ENCODE measurements at regions not wholly inside any gene's neighbourhood (a gene's known extent, or its start where the extent isn't known, plus 50 kb on each side); places are given as distances from the start of the nearest gene placed in this dataset.

DNA sequence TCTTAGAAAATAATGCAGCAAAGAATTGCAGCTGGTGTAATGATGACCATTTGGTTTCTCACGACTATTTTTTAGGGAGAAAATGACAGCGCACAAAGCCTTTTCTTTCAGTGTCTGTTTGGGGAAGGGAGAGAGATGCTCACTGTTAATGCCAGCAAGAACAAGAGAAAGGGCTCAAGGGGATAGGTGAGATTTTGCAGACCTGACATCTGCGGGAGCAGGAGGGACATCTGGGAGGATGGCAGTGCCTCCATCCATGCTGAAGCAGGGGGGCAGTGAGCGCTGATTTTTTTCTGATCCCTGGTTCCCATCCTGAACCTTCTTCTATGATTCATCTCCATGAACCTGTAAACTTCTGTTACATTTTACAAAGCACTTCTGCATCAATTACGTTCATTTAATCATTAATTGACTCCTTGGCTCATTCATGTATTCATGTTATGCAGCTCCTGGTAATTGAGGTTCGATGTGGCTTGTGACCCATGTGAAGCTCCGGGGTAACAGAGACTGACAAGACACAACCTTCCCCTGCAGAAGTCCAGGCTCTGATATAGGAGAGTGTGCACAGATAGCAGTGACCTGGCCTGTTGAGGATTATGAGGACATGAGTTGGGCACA lies 595.3 kb downstream of the PTPRU start:
- H2AFZ ChIP-seq (ENCODE audit: low read length), result no peak overlapping the region
- BruUV-seq (replicated peaks), result no TSS peak
- ATAC-seq (no peak), DNase-seq (ENCODE audit: low spot score) (no peak), FAIRE-seq (no peak)
- no peaks in the 10 kb centered on the region for H3K36me3 ChIP-seq (replicated peaks in 1 of 2; ENCODE audit: control insufficient read depth in 1 of 2, insufficient read depth in 2 of 2, low read length in 2 of 2)
- no peaks in the 10 kb centered on the region for H3K9me3 ChIP-seq (ENCODE audit: low read length)
- H3K9ac ChIP-seq (ENCODE audit: insufficient read depth, low read depth, low read length), result no peak overlapping the region
- no peaks in the 10 kb centered on the region for H4K20me1 ChIP-seq (ENCODE audit: insufficient read depth, low read length)
- 18% methylated on average over 7 of the region's 7 CpGs for WGBS (ENCODE audit: low lambda C conversion rate)
- ChIA-PET CTCF (ENCODE audit: low intra/inter-chr PET ratio, low total read pairs) (no interaction called here), POLR2A (no interaction called here)
- H3K4me2 ChIP-seq (ENCODE audit: low read depth, low read length), result no peak overlapping the region
- H3K4me1 ChIP-seq (ENCODE audit: insufficient read depth, low read length), result no peaks in the 10 kb centered on the region
- no peak overlapping the region for H3K27ac ChIP-seq (ENCODE audit: extremely low read length, insufficient read depth, low read length)
- in situ Hi-C loops (cut with HindIII; ENCODE audit: extremely low pct_ligation_motif_present, low pct_unique_long_range_greater_than_20kb), result no loop called here
- H3K4me3 ChIP-seq (replicated peaks in 1 of 3; ENCODE audit: insufficient read depth in 1 of 3, low read depth in 2 of 3, low read length in 3 of 3), result no peak overlapping the region
- intact Hi-C loops (cut with micrococcal nuclease; ENCODE audit: unreplicated experiment), result no loop called here
- H3K79me2 ChIP-seq (ENCODE audit: insufficient read depth, low read length), result no peaks in the 10 kb centered on the region
- H3K27me3 ChIP-seq (ENCODE audit: control insufficient read depth in 1 of 2, insufficient read depth in 2 of 2, low read length in 2 of 2), result peaks cover 0 to 20% of the 10 kb centered on the region in 2 experiments; a peak in 4 of 5 replicates
- no peak for TF ChIP-seq ZNF367 (CRISPR knock-in tag; IDR thresholded peaks at IDR 0.05; ENCODE audit: borderline replicate concordance)
- no peak for TF ChIP-seq ARHGAP35 (CRISPR knock-in tag; IDR thresholded peaks at IDR 0.05; ENCODE audit: borderline replicate concordance)
- TF ChIP-seq HOMEZ (CRISPR knock-in tag; IDR thresholded peaks at IDR 0.05; ENCODE audit: low read depth), result no peak
- TF ChIP-seq ZNF335 (CRISPR knock-in tag; IDR thresholded peaks at IDR 0.05), result no peak
- TF ChIP-seq ZFP62 (CRISPR knock-in tag; IDR thresholded peaks at IDR 0.05), result no peak
- no peak for TF ChIP-seq ZFAT (CRISPR knock-in tag; conservative IDR thresholded peaks at IDR 0.05)
- TF ChIP-seq ZNF549 (CRISPR knock-in tag; IDR thresholded peaks at IDR 0.05), result no peak
- TF ChIP-seq, protein P1, sequence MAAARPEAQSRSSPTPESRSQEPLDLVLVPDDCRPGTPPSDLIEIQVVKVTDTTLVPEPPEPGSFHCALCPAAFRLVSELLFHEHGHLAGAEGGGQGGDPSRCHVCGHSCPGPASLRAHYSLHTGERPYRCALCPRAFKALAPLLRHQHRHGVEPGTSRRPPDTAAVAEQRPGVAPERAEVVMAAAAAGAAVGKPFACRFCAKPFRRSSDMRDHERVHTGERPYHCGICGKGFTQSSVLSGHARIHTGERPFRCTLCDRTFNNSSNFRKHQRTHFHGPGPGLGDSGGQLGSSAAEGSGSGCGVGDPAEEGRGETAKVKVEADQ (CRISPR knock-in tag; IDR thresholded peaks at IDR 0.05; ENCODE audit: borderline replicate concordance), result no peak
- TF ChIP-seq, protein P2, sequence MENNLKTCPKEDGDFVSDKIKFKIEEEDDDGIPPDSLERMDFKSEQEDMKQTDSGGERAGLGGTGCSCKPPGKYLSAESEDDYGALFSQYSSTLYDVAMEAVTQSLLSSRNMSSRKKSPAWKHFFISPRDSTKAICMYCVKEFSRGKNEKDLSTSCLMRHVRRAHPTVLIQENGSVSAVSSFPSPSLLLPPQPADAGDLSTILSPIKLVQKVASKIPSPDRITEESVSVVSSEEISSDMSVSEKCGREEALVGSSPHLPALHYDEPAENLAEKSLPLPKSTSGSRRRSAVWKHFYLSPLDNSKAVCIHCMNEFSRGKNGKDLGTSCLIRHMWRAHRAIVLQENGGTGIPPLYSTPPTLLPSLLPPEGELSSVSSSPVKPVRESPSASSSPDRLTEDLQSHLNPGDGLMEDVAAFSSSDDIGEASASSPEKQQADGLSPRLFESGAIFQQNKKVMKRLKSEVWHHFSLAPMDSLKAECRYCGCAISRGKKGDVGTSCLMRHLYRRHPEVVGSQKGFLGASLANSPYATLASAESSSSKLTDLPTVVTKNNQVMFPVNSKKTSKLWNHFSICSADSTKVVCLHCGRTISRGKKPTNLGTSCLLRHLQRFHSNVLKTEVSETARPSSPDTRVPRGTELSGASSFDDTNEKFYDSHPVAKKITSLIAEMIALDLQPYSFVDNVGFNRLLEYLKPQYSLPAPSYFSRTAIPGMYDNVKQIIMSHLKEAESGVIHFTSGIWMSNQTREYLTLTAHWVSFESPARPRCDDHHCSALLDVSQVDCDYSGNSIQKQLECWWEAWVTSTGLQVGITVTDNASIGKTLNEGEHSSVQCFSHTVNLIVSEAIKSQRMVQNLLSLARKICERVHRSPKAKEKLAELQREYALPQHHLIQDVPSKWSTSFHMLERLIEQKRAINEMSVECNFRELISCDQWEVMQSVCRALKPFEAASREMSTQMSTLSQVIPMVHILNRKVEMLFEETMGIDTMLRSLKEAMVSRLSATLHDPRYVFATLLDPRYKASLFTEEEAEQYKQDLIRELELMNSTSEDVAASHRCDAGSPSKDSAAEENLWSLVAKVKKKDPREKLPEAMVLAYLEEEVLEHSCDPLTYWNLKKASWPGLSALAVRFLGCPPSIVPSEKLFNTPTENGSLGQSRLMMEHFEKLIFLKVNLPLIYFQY (CRISPR knock-in tag; IDR thresholded peaks at IDR 0.05; ENCODE audit: borderline replicate concordance), result no peak
